HUES6 (cell line): ENCODE measurements at regions not wholly inside any gene's neighbourhood (a gene's known extent, or its start where the extent isn't known, plus 50 kb on each side); places are given as distances from the start of the nearest gene placed in this dataset.
"Not testable (repeated sequence)": the region's sequence is repeated elsewhere in the genome, so short reads cannot be mapped to it uniquely, and the experiment has no call there.

Source experiments
- H3K27ac ChIP-seq: 2 replicates; pipeline ENCODE4 v1.7.0; 2013; ENCODE audit warnings: low read depth, mild to moderate bottlenecking, low read length, inconsistent platforms
- H3K27me3 ChIP-seq: 2 replicates; pipeline ENCODE4 v1.6.1; 2013; ENCODE audit warnings: low read length; ENCODE audit not compliant: control insufficient read depth, insufficient read depth
- H3K36me3 ChIP-seq: 2 replicates; pipeline ENCODE4 v1.6.1; 2013; ENCODE audit warnings: low read length; ENCODE audit not compliant: control insufficient read depth, insufficient read depth
- H3K4me1 ChIP-seq: 2 replicates; pipeline ENCODE4 v1.6.1; 2013; ENCODE audit warnings: low read length; ENCODE audit not compliant: control insufficient read depth, insufficient read depth
- H3K4me3 ChIP-seq: 2 replicates; pipeline ENCODE4 v1.5.1; 2013; ENCODE audit warnings: low read depth, low read length
- H3K9ac ChIP-seq: one replicate; pipeline ENCODE4 v1.6.1; 2013; ENCODE audit warnings: mild to moderate bottlenecking, low read length
- H3K9me3 ChIP-seq: 2 replicates; pipeline ENCODE4 v1.6.1; 2013; ENCODE audit warnings: low read depth, low read length; ENCODE audit not compliant: control insufficient read depth, insufficient read depth

DNA sequence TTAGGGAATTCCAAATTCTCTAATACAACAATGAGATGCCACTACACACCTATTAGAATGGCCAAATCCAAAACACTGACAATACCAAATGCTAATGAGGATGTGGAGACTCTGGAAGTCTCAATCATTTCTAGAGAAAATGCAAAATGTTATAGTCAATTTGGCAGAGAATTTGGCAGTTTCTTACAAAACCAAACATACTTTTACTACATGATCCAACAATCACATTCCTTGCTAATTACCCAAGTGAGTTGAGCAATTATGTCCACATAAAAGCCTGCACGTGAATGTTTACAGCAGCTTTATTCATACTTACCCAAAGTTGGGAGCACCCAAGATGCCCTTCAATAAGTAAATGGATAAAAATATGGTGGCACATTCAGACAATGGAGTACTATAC lies 278.4 kb upstream of the TGFBR2 start:
- not testable (repeated sequence) for H3K4me3 ChIP-seq, H3K9ac ChIP-seq, H3K27me3 ChIP-seq, H3K27ac ChIP-seq, H3K4me1 ChIP-seq, H3K9me3 ChIP-seq, H3K36me3 ChIP-seq

- not testable (repeated sequence) for H3K4me3 ChIP-seq, H3K9me3 ChIP-seq, H3K4me1 ChIP-seq, H3K27me3 ChIP-seq, H3K36me3 ChIP-seq, H3K27ac ChIP-seq, H3K9ac ChIP-seq
These were observed 277.5 kb upstream of the TGFBR2 start for GRCh38 chr3:30328935-30329334.

GRCh38 chr3:30331519-30331918 lies 274.9 kb upstream of the TGFBR2 start:
- Histone ChIP-seq H3K27me3 (no peaks in the 10 kb centered on the region), H3K36me3 (no peaks in the 10 kb centered on the region), H3K27ac (no peak overlapping the region), H3K9ac (no peak overlapping the region), H3K4me1 (peaks cover 7% of the 10 kb centered on the region), H3K9me3 (no peaks in the 10 kb centered on the region), H3K4me3 (no peak overlapping the region)

GRCh38 chr3:30332196-30333021 lies 274.0 kb upstream of the TGFBR2 start:
- H3K27ac ChIP-seq, result no peak overlapping the region
- H3K9me3 ChIP-seq, result no peaks in the 10 kb centered on the region
- H3K9ac ChIP-seq, result no peak overlapping the region
- H3K27me3 ChIP-seq, result no peaks in the 10 kb centered on the region
- H3K4me1 ChIP-seq, result peaks cover 7% of the 10 kb centered on the region
- H3K36me3 ChIP-seq, result no peaks in the 10 kb centered on the region
- no peak overlapping the region for H3K4me3 ChIP-seq

- Histone ChIP-seq H3K36me3 (no peaks in the 10 kb centered on the region), H3K9ac (no peak overlapping the region), H3K4me1 (peaks cover 7% of the 10 kb centered on the region), H3K27me3 (no peaks in the 10 kb centered on the region), H3K9me3 (no peaks in the 10 kb centered on the region), H3K27ac (no peak overlapping the region), H3K4me3 (no peak overlapping the region)
These were observed 273.3 kb upstream of the TGFBR2 start for GRCh38 chr3:30333143-30333542.

DNA sequence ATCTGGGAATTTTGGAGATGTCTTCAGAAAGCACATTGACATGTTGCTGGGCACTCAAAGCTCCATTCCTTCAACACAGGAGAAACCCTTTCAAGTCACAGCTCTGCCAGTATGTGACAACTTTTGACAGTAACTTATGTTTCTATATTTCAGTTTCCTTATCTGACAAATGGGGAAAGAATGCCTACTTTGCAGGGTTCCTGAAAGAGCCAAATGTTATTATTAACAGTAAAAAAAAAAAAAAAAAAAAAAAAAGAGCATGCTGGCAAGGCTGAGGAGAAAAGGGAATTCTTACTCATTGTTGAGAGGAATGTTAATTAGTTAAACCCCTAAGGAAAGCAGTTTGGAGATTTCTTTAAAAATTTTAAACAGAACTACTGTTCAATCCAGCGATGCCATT lies 272.5 kb upstream of the TGFBR2 start:
- no peak overlapping the region for H3K9ac ChIP-seq
- H3K27me3 ChIP-seq, result no peaks in the 10 kb centered on the region
- no peak overlapping the region for H3K27ac ChIP-seq
- H3K4me1 ChIP-seq, result peaks cover 7% of the 10 kb centered on the region
- H3K9me3 ChIP-seq, result no peaks in the 10 kb centered on the region
- no peaks in the 10 kb centered on the region for H3K36me3 ChIP-seq
- H3K4me3 ChIP-seq, result no peak overlapping the region

- H3K9me3 ChIP-seq, result no peaks in the 10 kb centered on the region
- no peaks in the 10 kb centered on the region for H3K4me1 ChIP-seq
- H3K9ac ChIP-seq, result no peak overlapping the region
- H3K27me3 ChIP-seq, result no peaks in the 10 kb centered on the region
- no peaks in the 10 kb centered on the region for H3K36me3 ChIP-seq
- no peak overlapping the region for H3K27ac ChIP-seq
- no peak overlapping the region for H3K4me3 ChIP-seq
These were observed 265.9 kb upstream of the TGFBR2 start for GRCh38 chr3:30340500-30340899.

DNA sequence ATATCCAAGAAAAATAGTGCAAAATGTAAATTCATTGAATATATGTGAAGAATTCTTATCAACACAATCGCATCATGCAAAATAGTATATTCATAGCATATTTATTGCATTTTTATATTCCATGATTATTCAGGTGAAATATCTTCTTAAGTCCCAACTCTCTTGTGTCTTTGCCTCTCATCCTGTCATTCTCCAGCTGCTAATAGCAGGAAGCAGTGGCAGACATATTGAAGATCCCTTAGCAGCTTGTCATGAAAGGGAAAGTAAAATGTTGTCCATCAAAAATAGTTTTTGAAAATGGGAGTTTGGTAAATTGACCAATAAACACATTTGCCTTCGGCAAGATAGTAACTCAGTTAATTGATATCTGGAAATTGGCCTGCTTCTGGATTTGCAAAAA lies 265.3 kb upstream of the TGFBR2 start:
- H3K4me1 ChIP-seq, result no peaks in the 10 kb centered on the region
- H3K27ac ChIP-seq, result no peak overlapping the region
- no peaks in the 10 kb centered on the region for H3K27me3 ChIP-seq
- H3K9me3 ChIP-seq, result no peaks in the 10 kb centered on the region
- no peak overlapping the region for H3K4me3 ChIP-seq
- H3K9ac ChIP-seq, result no peak overlapping the region
- no peaks in the 10 kb centered on the region for H3K36me3 ChIP-seq

DNA sequence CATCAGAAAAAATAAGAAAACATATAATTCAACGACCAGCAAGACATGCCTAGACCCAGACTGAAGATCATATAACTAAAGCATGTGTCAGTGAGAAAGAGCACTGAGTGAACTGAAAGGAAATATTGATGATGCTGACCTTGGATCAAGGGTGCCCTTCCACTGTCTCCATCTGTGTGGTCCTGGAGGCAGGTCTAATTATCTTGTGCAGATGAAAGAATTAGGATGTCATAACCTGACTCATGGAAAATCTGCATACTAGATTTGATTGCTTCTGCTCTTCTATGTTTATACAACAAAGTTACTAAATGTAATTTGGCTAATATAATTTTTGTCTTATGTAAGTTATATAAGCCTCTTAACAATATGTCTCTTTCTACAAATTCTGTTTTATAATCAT lies 264.6 kb upstream of the TGFBR2 start:
- no peak overlapping the region for H3K27ac ChIP-seq
- H3K4me1 ChIP-seq, result no peaks in the 10 kb centered on the region
- no peak overlapping the region for H3K9ac ChIP-seq

GRCh38 chr3:30342318-30343060 lies 263.9 kb upstream of the TGFBR2 start:
- Histone ChIP-seq H3K9me3 (no peaks in the 10 kb centered on the region), H3K4me1 (no peaks in the 10 kb centered on the region), H3K27me3 (no peaks in the 10 kb centered on the region), H3K9ac (no peak overlapping the region), H3K4me3 (no peak overlapping the region), H3K36me3 (no peaks in the 10 kb centered on the region), H3K27ac (no peak overlapping the region)

More for the DNA sequence above, 264.6 kb upstream of the TGFBR2 start:
- no peaks in the 10 kb centered on the region for H3K36me3 ChIP-seq
- no peak overlapping the region for H3K4me3 ChIP-seq
- no peaks in the 10 kb centered on the region for H3K9me3 ChIP-seq
- H3K27me3 ChIP-seq, result no peaks in the 10 kb centered on the region

GRCh38 chr3:30343067-30343831 lies 263.2 kb upstream of the TGFBR2 start:
- Histone ChIP-seq H3K36me3 (no peaks in the 10 kb centered on the region), H3K4me3 (no peak overlapping the region), H3K27me3 (no peaks in the 10 kb centered on the region), H3K27ac (no peak overlapping the region), H3K9me3 (no peaks in the 10 kb centered on the region), H3K9ac (no peak overlapping the region), H3K4me1 (no peaks in the 10 kb centered on the region)
